ENCODE measurements at regions not wholly inside any gene's neighbourhood (a gene's known extent, or its start where the extent isn't known, plus 50 kb on each side); places are given as distances from the start of the nearest gene placed in this dataset.
"Not testable (repeated sequence)": the region's sequence is repeated elsewhere in the genome, so short reads cannot be mapped to it uniquely, and the experiment has no call there.

GRCh38 chr18:70617020-70617763, 328.3 kb downstream of the SOCS6 start:
- no peak for DNase-seq (ENCODE audit: low spot score)

GRCh38 chr18:70600225-70600925, 311.5 kb downstream of the SOCS6 start:
- DNase-seq (ENCODE audit: low spot score), result no peak

GRCh38 chr18:70598406-70598805, 309.6 kb downstream of the SOCS6 start:
- no peak for DNase-seq (ENCODE audit: low spot score)

- DNase-seq (ENCODE audit: low spot score), result no peak
Observed at GRCh38 chr18:70582981-70583380, 294.1 kb downstream of the SOCS6 start.

- no peak for DNase-seq (ENCODE audit: low spot score)
Observed at GRCh38 chr18:70578480-70578879, 289.6 kb downstream of the SOCS6 start.

GRCh38 chr18:70577023-70577420, 288.2 kb downstream of the SOCS6 start:
- DNase-seq (ENCODE audit: low spot score), result no peak

GRCh38 chr18:70576276-70577022, 287.6 kb downstream of the SOCS6 start:
- no peak for DNase-seq (ENCODE audit: low spot score)

GRCh38 chr18:70574951-70575350, 286.1 kb downstream of the SOCS6 start:
- not testable (repeated sequence) for DNase-seq (ENCODE audit: low spot score)

- not testable (repeated sequence) for DNase-seq (ENCODE audit: low spot score)
Observed at GRCh38 chr18:70569647-70570046, 280.8 kb downstream of the SOCS6 start.

GRCh38 chr18:70559446-70559845, 270.6 kb downstream of the SOCS6 start:
- no peak for DNase-seq (ENCODE audit: low spot score)

- DNase-seq (ENCODE audit: low spot score), result no peak
Observed at GRCh38 chr18:70558371-70558770, 269.5 kb downstream of the SOCS6 start.

- DNase-seq (ENCODE audit: low spot score), result no peak
Observed at GRCh38 chr18:70554854-70555445, 266.1 kb downstream of the SOCS6 start.

- no peak for DNase-seq (ENCODE audit: low spot score)
Observed at GRCh38 chr18:70553936-70554260, 265.1 kb downstream of the SOCS6 start.

- no peak for DNase-seq (ENCODE audit: low spot score)
Observed at GRCh38 chr18:70553245-70553935, 264.5 kb downstream of the SOCS6 start.

- DNase-seq (ENCODE audit: low spot score), result no peak
Observed at GRCh38 chr18:70536370-70537062, 247.7 kb downstream of the SOCS6 start.

GRCh38 chr18:70535041-70535440, 246.2 kb downstream of the SOCS6 start:
- no peak for DNase-seq (ENCODE audit: low spot score)

- not testable (repeated sequence) for DNase-seq (ENCODE audit: low spot score)
Observed at GRCh38 chr18:70525322-70525721, 236.5 kb downstream of the SOCS6 start.

- no peak for DNase-seq (ENCODE audit: low spot score)
Observed at GRCh38 chr18:70523792-70524182, 234.9 kb downstream of the SOCS6 start.

- no peak for DNase-seq (ENCODE audit: low spot score)
Observed at GRCh38 chr18:70523035-70523791, 234.4 kb downstream of the SOCS6 start.

- DNase-seq (ENCODE audit: low spot score), result no peak
Observed at GRCh38 chr18:70522183-70522680, 233.4 kb downstream of the SOCS6 start.
